HS-5 (cell line): ENCODE measurements at regions not wholly inside any gene's neighbourhood (a gene's known extent, or its start where the extent isn't known, plus 50 kb on each side); places are given as distances from the start of the nearest gene placed in this dataset.

Experiments
- DNase-seq: peaks from one replicate; pipeline ENCODE4 v3.0.0-alpha.2; 2012; ENCODE audit warnings: low read depth

DNA sequence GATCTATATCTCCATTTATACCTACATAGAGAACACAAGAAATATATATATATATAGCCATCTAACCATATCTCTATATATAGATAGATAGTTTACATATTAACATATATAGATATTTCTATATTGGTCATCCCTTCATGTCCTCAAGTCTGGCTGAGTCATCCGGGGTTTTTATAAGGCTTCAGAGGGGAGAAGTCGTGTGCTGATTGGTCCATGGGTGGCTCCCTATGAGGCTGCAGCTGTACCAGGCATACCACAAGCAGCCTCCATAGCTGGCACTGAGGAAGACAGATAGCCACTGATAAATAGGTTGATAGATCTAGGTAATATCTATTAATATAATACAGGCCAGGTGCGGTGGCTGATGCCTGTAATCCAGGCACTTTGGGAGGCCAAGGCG lies 618.3 kb upstream of the SETBP1 start:
- no peak for DNase-seq

DNA sequence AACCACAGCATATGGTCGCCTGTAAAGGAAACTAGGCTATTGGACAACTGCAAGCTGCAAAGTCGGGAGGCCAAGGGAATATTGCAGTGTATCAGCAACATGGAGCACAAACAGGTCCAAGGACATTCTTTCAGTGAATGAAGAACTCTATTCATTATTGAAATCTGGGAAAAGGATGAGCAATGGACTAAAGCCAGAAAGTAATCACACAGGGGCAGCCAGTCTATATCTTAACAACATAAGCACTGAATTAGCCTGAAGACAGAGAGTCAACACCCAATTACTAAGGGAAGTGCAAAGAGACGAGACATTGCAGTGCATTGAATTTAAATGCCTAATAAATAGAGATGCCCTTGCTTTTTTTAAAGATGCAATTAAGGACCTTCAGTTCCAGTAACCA lies 615.5 kb upstream of the SETBP1 start:
- no peak for DNase-seq

DNA sequence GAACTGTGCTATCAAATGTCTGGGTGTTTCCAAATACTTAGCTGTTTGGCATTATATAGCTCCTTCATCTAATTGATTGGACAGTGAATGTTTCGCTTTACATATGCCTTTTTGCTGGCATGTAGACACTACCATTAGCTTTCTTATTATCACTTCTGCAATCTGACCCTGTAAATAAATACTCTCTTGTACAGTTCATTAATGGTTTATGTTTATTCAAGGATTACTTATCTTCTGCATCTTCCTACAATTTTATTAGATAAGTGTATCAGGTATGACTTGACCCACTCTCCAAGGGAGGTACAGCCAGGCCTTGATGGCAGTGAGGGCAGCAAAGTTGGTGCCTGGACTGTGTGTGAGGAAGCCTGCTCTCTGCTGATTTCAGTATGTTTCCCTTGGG lies 614.1 kb upstream of the SETBP1 start:
- no peak for DNase-seq

DNA sequence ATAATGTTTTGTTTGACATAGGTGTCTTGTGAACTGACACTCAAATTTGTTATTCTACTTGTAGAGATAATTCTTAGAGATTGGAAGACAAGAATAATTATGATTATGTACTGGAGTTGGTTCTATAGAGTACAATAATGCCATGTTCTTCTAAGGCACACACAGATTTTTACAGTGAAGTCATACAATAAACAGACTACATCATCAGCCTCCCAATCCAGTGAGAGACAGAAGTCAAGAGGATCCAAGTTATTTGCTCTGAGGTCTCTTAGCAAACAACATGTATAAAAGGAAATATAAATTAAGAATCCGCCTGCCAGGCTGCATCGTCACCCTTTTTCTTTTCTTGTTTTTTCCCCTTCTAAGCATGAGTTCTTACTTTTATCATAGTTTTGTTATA lies 613.5 kb upstream of the SETBP1 start:
- no peak for DNase-seq

DNA sequence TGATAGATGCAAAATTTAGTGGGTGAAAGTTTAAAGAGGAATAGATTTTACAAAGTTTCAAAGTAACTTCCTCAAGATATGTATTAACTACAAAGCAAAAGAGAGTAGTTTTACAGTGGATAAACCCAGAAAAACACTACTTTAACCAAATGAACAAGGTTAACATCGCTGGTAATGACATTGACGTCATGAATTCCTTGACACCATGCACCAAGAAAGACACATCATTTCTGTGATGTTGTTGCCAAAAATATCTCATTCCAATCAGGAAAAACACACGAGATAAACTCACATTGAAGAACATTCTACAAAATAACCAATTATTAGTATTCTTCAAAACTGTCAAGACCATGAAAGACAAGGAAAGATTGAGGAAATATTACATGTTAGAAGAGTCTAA lies 605.6 kb upstream of the SETBP1 start:
- no peak for DNase-seq

DNA sequence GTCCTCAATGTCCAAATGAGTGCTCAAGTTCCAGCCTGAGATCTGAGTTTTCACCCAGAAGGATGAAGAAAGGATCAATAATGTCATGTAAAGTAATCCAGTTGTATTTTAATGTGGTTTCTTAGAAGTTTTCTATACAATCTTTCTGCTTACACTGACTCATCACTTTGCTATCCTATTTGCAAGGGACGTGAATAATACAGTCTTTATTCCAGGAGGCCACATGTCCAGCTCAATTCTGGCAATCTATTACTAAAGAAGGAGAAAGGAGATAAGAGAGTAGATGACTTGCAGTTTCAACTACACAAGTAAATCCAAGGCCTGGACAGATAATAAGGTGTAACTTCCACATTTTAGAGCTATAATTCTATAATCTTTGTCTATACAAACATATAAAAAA lies 601.1 kb upstream of the SETBP1 start:
- DNase-seq = peak; percentile 22

DNA sequence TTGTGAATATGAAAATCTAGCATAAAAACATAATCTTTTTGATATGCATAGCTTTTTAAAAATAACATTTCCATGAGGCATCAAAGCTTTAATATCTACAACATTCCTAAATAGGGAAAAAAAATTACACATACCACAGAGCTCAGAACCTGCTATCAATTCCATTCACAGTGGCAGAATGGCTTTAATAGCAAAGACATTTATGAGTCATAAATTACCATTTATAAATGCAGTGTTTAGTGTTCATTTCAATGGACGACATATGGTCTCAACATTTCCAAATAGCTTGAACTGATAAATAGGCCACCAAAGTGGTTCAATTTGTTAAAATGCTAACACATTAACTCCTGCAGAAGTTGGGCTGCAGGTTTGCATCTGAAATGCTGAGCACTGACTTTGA lies 600.6 kb upstream of the SETBP1 start:
- no peak for DNase-seq

DNA sequence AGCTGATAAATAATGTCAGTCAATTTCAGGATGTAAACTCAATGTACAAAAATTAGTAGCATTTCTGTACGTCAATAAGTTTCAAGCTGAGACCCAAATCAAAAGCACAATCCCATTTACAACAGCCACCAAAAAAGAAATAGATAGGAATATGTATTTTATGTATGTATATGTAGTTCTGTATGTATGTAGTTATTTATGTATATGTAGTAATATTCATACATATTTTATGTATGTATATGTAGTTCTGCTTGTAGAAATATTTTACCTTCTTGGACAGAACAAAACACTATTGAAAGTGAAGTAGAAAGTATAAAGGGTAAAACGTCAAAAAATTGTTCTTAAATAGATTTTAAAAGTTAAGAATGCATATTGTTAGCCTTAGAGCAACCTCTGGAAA lies 591.0 kb upstream of the SETBP1 start:
- no peak for DNase-seq

DNA sequence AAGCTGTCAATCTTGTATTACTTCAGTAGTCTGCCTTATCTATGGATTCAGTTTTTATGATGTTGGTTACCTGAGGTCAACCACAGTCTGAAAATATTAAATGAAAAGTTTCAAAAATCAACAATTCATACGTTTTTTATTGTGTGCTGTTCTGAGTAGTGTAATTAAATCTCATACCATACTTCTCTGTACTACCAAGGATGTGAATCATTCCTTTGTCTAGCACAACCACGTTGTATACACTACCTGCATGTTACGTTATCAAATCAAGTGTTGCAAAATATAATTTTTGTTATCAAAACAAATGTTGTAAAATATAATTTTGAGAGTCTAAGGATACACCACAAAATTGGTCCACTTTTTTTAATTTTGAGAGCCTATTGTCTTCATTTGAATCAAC lies 590.2 kb upstream of the SETBP1 start:
- no peak for DNase-seq

DNA sequence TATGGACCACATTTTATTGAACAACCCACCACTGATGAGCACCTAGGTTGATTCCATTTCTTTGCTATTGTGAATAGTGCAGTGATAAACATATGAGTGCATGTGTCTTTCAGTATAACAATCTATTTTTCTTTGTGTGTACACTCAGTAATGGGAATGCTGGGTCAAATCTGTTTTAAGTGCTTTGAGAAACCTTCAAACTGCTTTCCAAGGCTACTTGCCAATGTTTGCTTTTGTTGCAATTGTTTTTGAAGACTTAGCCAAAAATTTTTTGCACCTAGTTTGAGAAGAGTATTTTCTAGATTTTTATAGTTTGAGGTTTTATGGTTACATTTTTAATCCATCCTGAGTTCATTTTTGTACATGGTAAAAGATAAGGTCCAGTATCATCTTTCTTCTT lies 587.4 kb upstream of the SETBP1 start:
- DNase-seq = no peak

DNA sequence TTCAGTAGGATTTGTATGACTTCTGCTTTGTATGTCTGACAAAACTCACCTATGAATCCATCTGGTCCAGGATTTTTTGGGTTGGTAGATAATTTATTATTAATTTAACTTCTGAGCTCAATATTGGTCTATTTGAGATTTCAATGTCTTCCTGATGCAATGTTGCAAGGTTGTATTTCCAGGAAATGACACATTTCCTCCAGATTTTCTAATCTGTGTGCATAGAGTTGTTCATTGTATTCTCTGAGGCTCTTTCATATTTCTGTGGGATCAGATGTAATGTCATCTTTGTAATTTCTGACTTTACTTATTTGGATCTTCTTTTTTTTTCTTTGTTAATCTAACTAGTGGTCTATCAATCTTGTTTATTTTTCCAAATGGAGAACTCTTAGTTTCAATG lies 584.7 kb upstream of the SETBP1 start:
- DNase-seq = peak; percentile 10

DNA sequence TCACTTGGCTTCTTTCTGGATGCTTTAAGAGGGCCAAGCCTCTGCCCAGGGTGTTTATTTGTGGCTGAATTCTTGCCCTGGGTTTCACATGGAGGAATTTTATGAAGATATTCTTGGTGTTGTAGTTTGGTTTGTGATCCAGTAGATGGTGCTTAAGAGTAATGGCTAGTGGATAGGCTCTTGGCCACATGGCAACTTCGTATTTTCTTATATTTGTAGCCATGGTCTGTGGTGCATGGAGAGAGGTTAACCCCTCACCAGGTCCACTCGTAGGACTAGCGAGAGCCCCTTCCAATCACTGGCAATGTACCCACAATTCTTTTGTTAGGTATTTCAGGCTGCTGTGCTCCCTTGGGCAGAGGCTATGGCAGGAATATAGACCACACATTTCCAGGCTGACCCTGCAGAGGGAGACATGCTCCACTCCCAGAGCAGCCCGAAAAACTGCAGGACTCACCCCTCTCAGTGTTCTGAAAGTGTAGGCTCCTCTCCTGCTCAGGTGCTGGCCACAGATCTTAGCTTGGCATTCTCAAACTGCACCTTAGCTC lies 582.1 kb upstream of the SETBP1 start:
- DNase-seq = peak; percentile 11

DNA sequence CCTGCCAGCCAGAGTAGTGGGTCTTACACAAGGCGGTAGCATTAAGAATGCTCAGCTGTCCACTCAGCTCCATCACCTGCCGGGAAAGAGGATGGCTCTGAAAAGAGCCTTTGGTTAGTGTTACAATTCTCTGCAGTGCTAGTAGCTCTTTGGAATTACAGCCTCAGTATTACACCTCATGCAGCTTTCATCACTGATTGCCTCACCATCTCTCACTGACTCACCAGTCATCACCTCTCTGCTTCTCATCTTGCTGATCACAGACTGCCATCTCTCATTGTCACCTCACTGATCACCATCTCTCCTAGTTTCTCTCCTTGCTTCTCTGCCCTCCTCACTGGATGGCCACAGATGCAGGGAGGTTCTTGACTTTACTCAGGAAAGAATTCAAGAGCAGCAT lies 573.5 kb upstream of the SETBP1 start:
- DNase-seq = no peak

DNA sequence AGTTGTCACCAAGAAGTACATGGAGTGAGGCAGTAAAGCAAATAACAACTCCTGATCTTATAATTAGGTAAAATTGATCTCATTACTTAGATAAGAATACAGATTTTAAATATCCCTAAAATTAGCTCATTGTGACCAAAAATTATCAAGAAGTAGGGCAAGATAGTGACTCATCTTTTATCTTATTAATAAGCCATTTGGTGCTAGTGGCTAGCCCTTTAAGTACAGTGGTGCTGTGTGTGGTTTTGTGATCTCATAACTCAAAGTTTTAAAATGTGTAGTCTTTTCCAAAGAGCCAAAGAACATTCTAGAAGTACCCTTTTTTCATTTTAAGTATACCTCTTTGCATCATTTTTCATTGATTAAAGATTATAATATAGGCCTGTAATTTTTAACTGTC lies 569.4 kb upstream of the SETBP1 start:
- DNase-seq = no peak

DNA sequence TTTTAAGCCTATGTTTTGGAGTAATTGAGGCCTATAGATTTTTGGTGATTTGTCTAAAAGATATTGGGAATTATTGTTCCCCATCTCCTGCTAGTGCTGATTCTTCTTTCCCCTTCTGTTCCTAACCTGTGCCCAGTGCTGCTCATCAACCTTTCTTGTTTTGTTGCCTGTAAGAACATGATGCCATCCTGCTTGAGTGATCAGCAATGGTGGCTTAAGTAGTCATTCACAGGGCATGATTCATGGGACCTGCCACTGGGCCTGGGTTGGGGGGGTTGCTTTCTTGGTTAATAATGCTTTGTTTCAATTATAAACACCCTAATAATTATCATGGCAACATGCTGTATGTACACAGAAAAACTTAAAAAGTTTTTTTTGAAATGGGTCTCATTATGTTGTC lies 562.9 kb upstream of the SETBP1 start:
- no peak for DNase-seq

DNA sequence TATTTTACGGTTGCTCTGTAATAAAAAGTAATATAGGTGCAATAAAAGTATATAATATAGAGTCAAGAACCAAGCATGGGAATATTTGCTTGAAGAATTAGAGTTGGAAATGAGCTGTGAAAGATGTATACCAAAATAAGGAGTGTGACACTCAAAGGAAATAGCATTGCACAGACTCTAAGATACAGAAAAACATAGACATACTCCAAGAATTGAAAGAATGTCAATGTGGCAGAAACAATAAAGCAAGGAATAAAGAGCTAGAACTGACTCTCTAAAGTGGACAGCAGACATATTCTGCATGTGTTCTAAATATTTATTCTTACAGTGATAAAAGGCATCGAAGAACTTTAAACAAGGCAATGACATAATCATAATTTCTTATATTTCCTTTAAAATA lies 561.1 kb upstream of the SETBP1 start:
- no peak for DNase-seq

DNA sequence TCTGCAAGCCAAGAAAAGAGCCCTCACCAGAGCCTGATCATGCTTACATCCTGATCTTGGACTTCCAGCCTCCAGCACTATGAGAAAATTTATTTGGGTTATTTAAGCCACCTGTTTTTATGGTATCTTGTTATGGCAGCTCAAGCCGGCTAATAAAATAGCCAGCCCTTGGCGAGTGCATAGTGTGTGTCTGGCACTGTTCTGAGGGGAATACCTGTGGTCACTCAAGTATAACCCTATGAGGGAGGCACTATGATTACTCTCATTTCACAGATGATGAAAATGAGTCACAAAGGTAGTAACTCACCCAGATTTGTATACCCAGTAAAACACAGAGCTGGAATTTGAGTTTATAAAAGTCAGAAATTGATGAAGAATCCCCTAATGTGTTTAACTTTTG lies 556.9 kb upstream of the SETBP1 start:
- no peak for DNase-seq

DNA sequence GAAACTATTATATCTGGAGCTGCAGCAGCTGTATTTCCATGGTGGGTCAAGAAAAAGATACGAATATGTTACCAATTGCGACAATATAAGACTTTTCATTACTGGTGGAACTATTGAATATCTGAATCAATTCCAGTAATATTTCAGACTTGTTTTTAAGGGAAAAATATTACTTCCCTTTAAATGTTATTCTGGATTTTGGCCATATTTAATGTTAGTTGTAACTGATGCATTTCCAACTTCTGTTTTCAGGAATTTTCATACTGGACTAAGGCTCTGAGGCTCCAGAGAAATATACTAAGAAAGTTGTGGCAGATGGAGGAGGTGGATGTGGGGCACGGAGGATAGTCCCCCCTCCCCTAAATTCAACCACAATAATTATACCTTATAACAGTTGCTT lies 555.2 kb upstream of the SETBP1 start:
- no peak for DNase-seq

DNA sequence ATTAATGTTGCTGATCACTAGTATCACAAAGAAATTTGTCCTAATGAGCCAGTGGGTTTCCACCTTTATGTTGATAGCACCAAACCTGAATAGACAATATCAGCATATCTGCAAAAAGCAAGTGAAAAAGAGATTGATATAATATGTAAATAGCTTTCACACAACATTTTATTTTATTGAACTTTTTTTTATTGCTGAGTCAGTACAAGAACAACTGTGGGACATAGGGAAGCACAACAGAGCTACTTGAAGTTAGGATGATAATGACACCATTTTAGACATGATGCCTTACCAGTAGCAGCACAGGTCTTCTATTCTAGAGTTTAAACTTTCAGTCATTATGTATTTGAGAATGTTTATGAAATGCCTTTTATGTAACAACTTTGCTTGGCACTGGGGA lies 554.1 kb upstream of the SETBP1 start:
- no peak for DNase-seq

DNA sequence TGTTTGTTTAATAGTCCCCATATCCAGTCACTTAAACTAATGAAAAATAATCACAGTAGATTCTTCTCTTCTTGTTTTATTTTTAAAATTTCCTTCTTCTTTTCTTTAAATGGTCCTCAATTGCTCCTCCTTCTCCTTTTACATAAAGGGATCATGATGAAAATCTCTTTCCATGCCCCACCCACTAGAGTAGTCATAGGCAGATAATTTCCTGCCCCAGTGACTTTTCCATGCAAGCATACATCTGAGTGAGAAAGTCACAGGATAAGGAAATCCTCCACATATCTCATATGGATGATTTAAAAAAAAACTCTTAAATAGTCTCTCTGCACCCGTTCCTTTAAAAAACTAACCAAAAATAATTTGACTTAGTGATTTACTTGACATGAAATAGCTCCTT lies 552.3 kb upstream of the SETBP1 start:
- no peak for DNase-seq

DNA sequence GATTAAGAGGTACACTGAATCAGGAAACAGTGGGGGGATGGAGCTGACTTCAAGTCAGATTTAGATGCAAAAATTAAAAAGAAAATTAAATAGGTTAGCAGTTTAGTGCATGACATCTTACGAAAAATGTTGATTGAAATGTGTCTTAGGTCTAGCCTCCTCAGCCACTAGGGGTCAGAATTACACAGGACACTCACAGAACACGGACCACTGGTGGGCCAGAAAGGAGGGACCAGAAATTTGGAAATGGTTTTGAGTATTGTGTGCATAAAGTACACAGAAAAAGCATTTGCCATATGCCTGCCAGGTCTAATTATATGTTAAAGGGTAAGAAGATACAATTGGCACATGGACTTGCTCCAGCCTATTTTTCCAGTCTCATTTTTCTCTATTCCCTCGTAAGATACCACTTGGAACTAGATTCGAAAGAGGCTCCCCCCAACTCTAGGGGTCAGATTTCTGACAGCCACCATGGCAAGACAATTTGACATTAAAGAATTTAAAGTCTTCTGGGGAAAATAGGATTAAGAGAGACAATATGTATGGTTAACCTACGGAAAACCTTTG lies 550.2 kb upstream of the SETBP1 start:
- no peak for DNase-seq

DNA sequence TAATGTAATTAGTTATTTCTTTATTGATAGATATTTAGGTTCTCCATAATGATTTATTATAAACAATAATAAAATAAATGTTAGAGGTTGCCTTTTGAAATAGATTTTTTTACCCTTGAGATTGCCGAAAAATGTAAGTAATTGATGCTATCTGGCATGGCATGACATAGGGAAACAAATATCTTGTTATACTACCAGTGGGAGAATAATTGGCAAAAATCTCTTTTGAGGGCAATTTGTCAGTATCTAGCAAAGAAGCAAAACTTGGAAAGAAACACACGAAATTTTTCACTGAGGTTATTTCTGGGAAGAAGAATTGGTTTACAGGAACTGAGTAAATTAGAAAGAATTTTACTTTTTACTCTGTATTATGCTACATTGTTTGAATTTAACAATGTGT lies 547.2 kb upstream of the SETBP1 start:
- DNase-seq = no peak

DNA sequence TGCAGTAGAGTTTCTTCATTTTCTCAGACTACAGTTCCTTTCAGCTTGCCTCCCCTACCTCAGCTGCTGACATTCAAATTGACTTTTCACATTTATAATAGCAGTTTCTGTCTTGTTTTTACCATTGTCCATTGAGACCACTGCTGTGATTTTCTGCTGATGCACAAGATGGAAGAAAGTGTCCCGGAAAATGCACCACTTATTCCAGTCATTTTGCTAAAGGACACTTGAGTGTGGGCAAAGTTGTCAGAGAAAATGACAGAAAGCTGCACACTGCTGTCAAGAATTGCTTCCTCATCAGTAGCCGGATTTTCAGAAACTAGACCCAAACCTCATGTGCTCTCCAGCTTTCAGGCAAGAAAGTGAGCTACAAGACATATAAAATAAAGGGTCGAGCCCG lies 546.2 kb upstream of the SETBP1 start:
- DNase-seq = no peak

DNA sequence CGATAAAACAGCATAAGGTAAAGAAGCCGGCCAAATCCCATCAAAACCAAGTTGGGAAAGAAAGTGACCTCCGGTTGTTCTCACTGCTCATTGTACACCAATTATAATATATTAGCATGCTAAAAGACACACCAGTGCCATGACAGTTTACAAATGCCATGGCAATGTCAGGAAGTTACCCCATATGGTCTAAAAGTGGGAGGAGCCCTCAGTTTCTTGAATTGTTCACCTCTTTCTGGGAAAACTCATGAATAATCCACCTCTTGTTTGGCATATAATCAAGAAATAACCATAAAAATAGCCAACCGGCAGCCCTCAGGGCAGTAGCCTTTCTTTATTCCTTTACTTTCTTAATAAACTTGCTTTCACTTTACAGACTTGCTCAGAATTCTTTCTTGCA lies 544.9 kb upstream of the SETBP1 start:
- no peak for DNase-seq

DNA sequence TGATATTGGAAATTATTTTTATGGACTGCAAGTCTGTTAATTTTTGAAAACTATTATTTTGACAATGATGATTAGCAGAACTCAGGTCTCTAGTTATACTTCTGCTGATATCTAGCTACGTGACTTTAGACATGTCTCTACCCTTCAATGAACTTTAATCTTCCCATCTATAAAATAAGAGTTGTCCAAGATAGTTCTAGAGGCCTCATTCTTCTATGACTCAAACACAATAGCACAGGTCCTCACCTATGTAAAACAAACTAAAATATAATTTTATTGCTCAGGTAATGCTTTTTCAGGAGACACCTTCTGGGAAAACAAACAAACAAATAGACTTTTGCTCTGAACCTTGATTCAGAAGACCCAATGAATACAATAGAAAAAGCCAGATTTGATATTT lies 544.4 kb upstream of the SETBP1 start:
- DNase-seq = no peak
